ENCODE measurements at regions not wholly inside any gene's neighbourhood (a gene's known extent, or its start where the extent isn't known, plus 50 kb on each side); places are given as distances from the start of the nearest gene placed in this dataset.

GRCh38 chr2:240383871-240384700 lies 51.4 kb upstream of the GPC1 start:
- no peak for TF ChIP-seq CTCF (IDR thresholded peaks at IDR 0.05)
- TF ChIP-seq POLR2A (IDR thresholded peaks at IDR 0.05) = no peak
